Ishikawa (cell line): ENCODE measurements at regions not wholly inside any gene's neighbourhood (a gene's known extent, or its start where the extent isn't known, plus 50 kb on each side); places are given as distances from the start of the nearest gene placed in this dataset.

ENCODE experiments used
- CEBPB ChIP-seq: IDR thresholded peaks from 2 replicates; pipeline ENCODE4 v1.6.1; 2012
- CREB1 ChIP-seq: IDR thresholded peaks from 2 replicates; pipeline ENCODE4 v1.6.1; 2012; ENCODE audit warnings: low read depth
- EGR1 ChIP-seq: IDR thresholded peaks from 2 replicates; pipeline ENCODE4 v1.6.1; 2012
- EP300 ChIP-seq: IDR thresholded peaks from 2 replicates; pipeline ENCODE4 v1.6.1; 2012; ENCODE audit warnings: borderline replicate concordance
- NFIC ChIP-seq: IDR thresholded peaks from 2 replicates; pipeline ENCODE4 v1.6.1; 2012
- RAD21 ChIP-seq: IDR thresholded peaks from 2 replicates; pipeline ENCODE4 v1.6.1; 2012; ENCODE audit warnings: low read depth
- REST ChIP-seq: IDR thresholded peaks from 2 replicates; pipeline ENCODE4 v1.6.1; 2012; ENCODE audit warnings: low read depth, mild to moderate bottlenecking
- TAF1 ChIP-seq: IDR thresholded peaks from 2 replicates; pipeline ENCODE4 v1.6.1; 2012; ENCODE audit warnings: low read depth, mild to moderate bottlenecking
- TCF12 ChIP-seq: IDR thresholded peaks from 2 replicates; pipeline ENCODE4 v1.6.1; 2012; ENCODE audit warnings: low read depth
- TEAD4 ChIP-seq: IDR thresholded peaks from 2 replicates; pipeline ENCODE4 v1.6.1; 2012
- YY1 ChIP-seq: IDR thresholded peaks from 2 replicates; pipeline ENCODE4 v1.6.1; 2012; ENCODE audit warnings: low read depth
- ZBTB7A ChIP-seq: IDR thresholded peaks from 2 replicates; pipeline ENCODE4 v1.6.1; 2012; ENCODE audit warnings: low read depth
- TF ChIP-seq, protein P1 (sequence below): IDR thresholded peaks from 2 replicates; pipeline ENCODE4 v1.6.1; 2012

GRCh38 chr10:85493703-85494102 is 872.9 kb downstream of the GRID1 start:
- no peak for TF ChIP-seq TEAD4
- no peak for TF ChIP-seq TAF1
- TF ChIP-seq, protein P1, sequence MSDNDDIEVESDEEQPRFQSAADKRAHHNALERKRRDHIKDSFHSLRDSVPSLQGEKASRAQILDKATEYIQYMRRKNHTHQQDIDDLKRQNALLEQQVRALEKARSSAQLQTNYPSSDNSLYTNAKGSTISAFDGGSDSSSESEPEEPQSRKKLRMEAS = no peak
- TF ChIP-seq REST = no peak
- TF ChIP-seq CEBPB = no peak
- TF ChIP-seq CREB1 = no peak
- no peak for TF ChIP-seq EGR1
- TF ChIP-seq YY1 = no peak
- no peak for TF ChIP-seq EP300
- TF ChIP-seq NFIC = no peak
- no peak for TF ChIP-seq ZBTB7A
- TF ChIP-seq RAD21 = no peak
- no peak for TF ChIP-seq TCF12
